HG03175 (cell line): ENCODE measurements at regions not wholly inside any gene's neighbourhood (a gene's known extent, or its start where the extent isn't known, plus 50 kb on each side); places are given as distances from the start of the nearest gene placed in this dataset.

Experiments
- ATAC-seq: cut with Tn5 transposase; IDR thresholded peaks from one replicate; pipeline ENCODE4 v1.9.1; 2021; ENCODE audit warnings: mild to moderate bottlenecking, moderate library complexity; ENCODE audit not compliant: unreplicated experiment

- ATAC-seq, result no peak
Measured at GRCh38 chr2:226680719-226681118, 118.9 kb downstream of the IRS1 start.

- ATAC-seq, result no peak
Measured at GRCh38 chr2:226679389-226680065, 120.1 kb downstream of the IRS1 start.

- no peak for ATAC-seq
Measured at GRCh38 chr2:226678422-226678821, 121.2 kb downstream of the IRS1 start.

GRCh38 chr2:226677080-226677479, 122.5 kb downstream of the IRS1 start:
- no peak for ATAC-seq

- ATAC-seq, result no peak
Measured at GRCh38 chr2:226676618-226677017, 123.0 kb downstream of the IRS1 start.

GRCh38 chr2:226674123-226674522, 125.5 kb downstream of the IRS1 start:
- no peak for ATAC-seq

- no peak for ATAC-seq
Measured at GRCh38 chr2:226673314-226673723, 126.3 kb downstream of the IRS1 start.

GRCh38 chr2:226671141-226671676, 128.4 kb downstream of the IRS1 start:
- ATAC-seq, result no peak

- ATAC-seq, result no peak
Measured at GRCh38 chr2:226669905-226670304, 129.7 kb downstream of the IRS1 start.

- no peak for ATAC-seq
Measured at GRCh38 chr2:226669249-226669648, 130.4 kb downstream of the IRS1 start.

- ATAC-seq, result no peak
Measured at GRCh38 chr2:226667736-226668135, 131.9 kb downstream of the IRS1 start.

GRCh38 chr2:226665306-226665831, 134.3 kb downstream of the IRS1 start:
- no peak for ATAC-seq

- no peak for ATAC-seq
Measured at GRCh38 chr2:226664661-226665060, 135.0 kb downstream of the IRS1 start.

GRCh38 chr2:226664140-226664539, 135.5 kb downstream of the IRS1 start:
- no peak for ATAC-seq

GRCh38 chr2:226661789-226662545, 137.7 kb downstream of the IRS1 start:
- ATAC-seq, result no peak

GRCh38 chr2:226660526-226660925, 139.1 kb downstream of the IRS1 start:
- ATAC-seq, result no peak

- ATAC-seq, result no peak
Measured at GRCh38 chr2:226660124-226660523, 139.5 kb downstream of the IRS1 start.

GRCh38 chr2:226659410-226659809, 140.2 kb downstream of the IRS1 start:
- ATAC-seq, result no peak

GRCh38 chr2:226658555-226658954, 141.1 kb downstream of the IRS1 start:
- no peak for ATAC-seq

- no peak for ATAC-seq
Measured at GRCh38 chr2:226657340-226658053, 142.1 kb downstream of the IRS1 start.

GRCh38 chr2:226656367-226656766, 143.3 kb downstream of the IRS1 start:
- ATAC-seq, result no peak
